K562 (cell line): ENCODE measurements at regions not wholly inside any gene's neighbourhood (a gene's known extent, or its start where the extent isn't known, plus 50 kb on each side); places are given as distances from the start of the nearest gene placed in this dataset.

Source experiments
- EP300 ChIP-seq: IDR thresholded peaks from 2 replicates; pipeline ENCODE4 v1.6.1; 2012; ENCODE audit warnings: low read length, improper control_type of control experiment
- HNRNPUL1 ChIP-seq: fragments of 200-400 bp; formaldehyde crosslinking; IDR thresholded peaks from 2 replicates; pipeline ENCODE4 v1.6.1; 2017; ENCODE audit warnings: low read length
- NFIC ChIP-seq: fragments of 450-650 bp; IDR thresholded peaks from 2 replicates; pipeline ENCODE4 v1.6.1; 2017; ENCODE audit warnings: mild to moderate bottlenecking, inconsistent platforms
- NUFIP1 ChIP-seq: fragments of 450-650 bp; IDR thresholded peaks from 2 replicates; pipeline ENCODE4 v1.6.1; 2018; ENCODE audit not compliant: partially characterized antibody
- SMAD4 ChIP-seq: fragments of 250-450 bp; sonication (Bioruptor Pico); conservative IDR thresholded peaks from 2 replicates; pipeline ENCODE4 v1.8.0; 2021; ENCODE audit warnings: inconsistent platforms, mild to moderate bottlenecking, moderate library complexity
- TEAD4 ChIP-seq, 2 experiments: sonication (generic) in 1 of 2; formaldehyde crosslinking in 1 of 2; IDR thresholded peaks; 2 replicates each; pipeline versions ENCODE4 v1.6.1 to v1.8.0; 2012 to 2022; ENCODE audit warnings: borderline replicate concordance in 1 of 2, inconsistent platforms in 1 of 2, low read length in 1 of 2, mild to moderate bottlenecking in 1 of 2, missing genetic modification reagents in 1 of 2
- TSHZ1 ChIP-seq: fragments of 250-450 bp; sonication (Bioruptor Pico); IDR thresholded peaks from 2 replicates; pipeline ENCODE4 v1.4.0; 2020; ENCODE audit warnings: mild to moderate bottlenecking, moderate library complexity
- USF1 ChIP-seq: sonication (generic); formaldehyde crosslinking; IDR thresholded peaks from 2 replicates; pipeline ENCODE4 v1.9.0; 2022; ENCODE audit warnings: mild to moderate bottlenecking, missing genetic modification reagents
- XRCC5 ChIP-seq: fragments of 200-400 bp; formaldehyde crosslinking; IDR thresholded peaks from 2 replicates; pipeline ENCODE4 v1.6.1; 2017; ENCODE audit warnings: low read depth, mild to moderate bottlenecking, low read length
- ZNF407 ChIP-seq: fragments of 450-650 bp; IDR thresholded peaks from 2 replicates; pipeline ENCODE4 v1.6.1; 2016; ENCODE audit warnings: low read depth

- TF ChIP-seq ZNF407 (no peak), TEAD4 (IDR thresholded peaks at IDR 0.05; ENCODE audit: low read length) (no peak), TEAD4 (CRISPR knock-in tag; IDR thresholded peaks at IDR 0.05; ENCODE audit: borderline replicate concordance) (no peak), XRCC5 (no peak), TSHZ1 (CRISPR knock-in tag) (no peak), SMAD4 (CRISPR knock-in tag) (no peak), HNRNPUL1 (no peak), USF1 (no peak), NUFIP1 (no peak), EP300 (no peak), NFIC (no peak)
These were observed 82.4 kb downstream of the ACAA2 start (continued) for GRCh38 chr18:49730951-49731391.
